ENCODE measurements at regions not wholly inside any gene's neighbourhood (a gene's known extent, or its start where the extent isn't known, plus 50 kb on each side); places are given as distances from the start of the nearest gene placed in this dataset.
"Not testable (repeated sequence)": the region's sequence is repeated elsewhere in the genome, so short reads cannot be mapped to it uniquely, and the experiment has no call there.

GRCh38 chr9:63781390-63781789 lies 1503.6 kb downstream of the FOXD4L5 start:
- TF ChIP-seq CTCF, POLR2A (IDR thresholded peaks at IDR 0.05): not testable (repeated sequence)

All from thyroid gland (tissue), 4 donors.